Suppressor macrophage treated with lipopolysaccharide for 4 hours (primary cell): ENCODE measurements at regions not wholly inside any gene's neighbourhood (a gene's known extent, or its start where the extent isn't known, plus 50 kb on each side); places are given as distances from the start of the nearest gene placed in this dataset.
A peak's percentile ranks its signal among the peaks of the same experiment; 100 is the strongest.
"Not testable (repeated sequence)": the region's sequence is repeated elsewhere in the genome, so short reads cannot be mapped to it uniquely, and the experiment has no call there.

ENCODE experiments used
- DNase-seq: peaks from one replicate; pipeline ENCODE4 v3.0.0-alpha.2; 2020

DNA sequence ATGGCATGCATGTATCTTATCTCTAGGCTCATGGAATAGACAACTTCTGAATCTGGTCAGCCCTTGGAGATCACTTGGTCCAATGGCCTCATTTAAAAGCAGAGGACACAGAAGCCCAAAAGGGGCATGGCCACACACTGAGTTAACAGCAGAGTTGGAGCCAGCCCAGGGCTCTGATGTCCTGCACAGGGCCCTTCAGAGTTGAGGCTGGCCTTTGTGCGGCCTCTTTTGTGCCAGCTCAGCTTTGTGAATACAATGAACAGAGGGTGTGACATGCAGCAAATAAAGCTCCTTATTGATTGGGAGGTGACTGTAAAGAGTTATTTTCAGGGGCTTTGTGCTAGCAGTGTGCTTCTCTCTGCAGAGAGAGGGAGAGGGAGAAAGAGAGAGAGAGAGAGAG lies 150.1 kb upstream of the STK32A start:
- DNase-seq: no peak

GRCh38 chr5:147085409-147085808 lies 149.4 kb upstream of the STK32A start:
- DNase-seq: no peak

DNA sequence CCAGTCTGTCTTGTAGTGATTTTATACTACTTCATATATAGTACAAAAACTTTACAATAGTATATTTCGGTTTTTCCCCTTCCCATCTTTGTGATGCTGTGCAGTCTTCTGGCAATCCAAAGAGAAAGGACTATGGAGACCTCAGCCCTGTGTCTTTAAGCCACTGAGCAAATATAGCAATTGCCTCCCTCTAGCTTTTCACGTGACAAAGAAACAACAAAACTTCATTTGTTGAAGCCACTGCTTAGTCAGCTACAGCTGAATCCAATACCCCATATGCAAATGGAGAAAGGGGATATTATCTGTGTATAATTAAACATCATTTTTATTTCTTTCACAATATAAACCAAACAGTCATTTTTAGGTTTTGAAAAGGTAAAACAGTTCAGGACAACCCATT lies 142.8 kb upstream of the STK32A start:
- no peak for DNase-seq

GRCh38 chr5:147093138-147093537 lies 141.7 kb upstream of the STK32A start:
- DNase-seq: peak; percentile 32

DNA sequence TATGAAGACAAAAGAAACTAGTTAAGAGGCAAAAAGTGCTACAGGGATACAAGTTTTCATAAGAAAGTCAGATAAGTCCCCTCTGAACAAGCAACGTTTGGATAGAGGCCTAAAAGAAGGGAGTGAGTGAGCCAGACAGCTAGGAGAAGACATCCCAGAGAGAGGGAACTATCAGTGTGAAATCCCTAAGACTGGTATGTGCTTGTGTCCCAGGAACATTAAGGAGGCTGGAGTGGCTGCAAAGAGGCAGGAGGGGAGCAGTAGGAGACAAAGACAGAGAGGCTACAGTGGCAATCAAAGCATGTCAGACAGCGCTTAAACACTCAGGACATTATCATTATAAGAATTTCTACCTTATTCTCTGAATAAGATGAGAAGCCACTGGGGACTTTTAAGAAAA lies 139.1 kb upstream of the STK32A start:
- DNase-seq: no peak

GRCh38 chr5:147098233-147098790 lies 136.5 kb upstream of the STK32A start:
- DNase-seq: peak; percentile 47

DNA sequence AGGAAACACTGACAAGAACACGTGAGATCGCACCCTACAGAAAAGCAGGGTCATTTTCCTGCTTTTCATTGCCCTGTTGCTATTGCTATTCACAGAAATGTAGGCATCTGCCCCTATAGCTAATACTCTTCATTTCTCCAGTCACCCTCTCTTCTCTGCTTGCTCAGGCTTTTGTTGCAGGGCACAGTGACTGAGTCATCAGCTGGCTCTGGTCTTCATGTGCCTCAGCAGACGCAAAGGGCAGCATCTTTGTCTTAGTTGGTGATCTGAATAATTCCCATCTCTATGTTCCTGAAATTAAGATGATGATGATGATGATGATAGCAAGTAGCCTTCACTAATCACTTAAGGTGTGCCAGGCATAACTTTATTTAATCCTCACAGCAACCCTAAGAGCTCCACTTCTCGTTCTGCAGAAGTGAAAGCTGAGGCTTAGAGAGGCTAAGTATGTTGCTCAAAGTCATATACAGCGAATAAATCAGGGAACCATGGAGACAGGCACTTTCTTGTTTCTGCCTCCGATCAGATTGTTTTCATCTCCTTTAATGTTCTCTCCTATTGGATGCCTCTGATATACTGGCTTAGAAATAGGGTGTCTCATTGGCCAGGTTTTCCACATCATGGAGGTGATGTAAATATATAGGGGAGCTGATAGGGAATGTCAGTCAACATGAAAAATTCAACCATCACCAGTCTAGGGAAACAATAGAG lies 133.0 kb upstream of the STK32A start:
- DNase-seq: no peak

- no peak for DNase-seq
Observed at GRCh38 chr5:147112899-147113298, 121.9 kb upstream of the STK32A start.

GRCh38 chr5:147113967-147114366 lies 120.9 kb upstream of the STK32A start:
- no peak for DNase-seq

DNA sequence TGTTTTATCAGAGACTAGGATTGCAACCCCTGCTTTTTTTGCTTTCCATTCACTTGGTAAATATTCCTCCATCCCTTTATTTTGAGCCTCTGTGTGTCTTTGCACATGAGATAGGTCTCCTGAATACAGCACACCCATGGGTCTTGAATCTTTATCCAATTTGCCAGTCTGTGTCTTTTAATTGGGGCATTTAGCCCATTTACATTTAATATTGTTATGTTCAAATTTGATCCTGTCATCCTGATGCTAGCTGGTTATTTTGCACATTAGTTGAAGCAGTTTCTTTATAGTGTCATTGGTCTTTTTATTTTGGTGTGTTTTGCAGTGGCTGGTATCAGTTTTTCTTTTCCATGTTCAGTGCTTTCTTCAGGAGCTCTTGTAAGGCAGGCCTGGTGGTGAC lies 95.1 kb upstream of the STK32A start:
- not testable (repeated sequence) for DNase-seq

GRCh38 chr5:147140558-147140957 lies 94.3 kb upstream of the STK32A start:
- DNase-seq: no peak

- not testable (repeated sequence) for DNase-seq
Observed at GRCh38 chr5:147141580-147141979, 93.2 kb upstream of the STK32A start.

DNA sequence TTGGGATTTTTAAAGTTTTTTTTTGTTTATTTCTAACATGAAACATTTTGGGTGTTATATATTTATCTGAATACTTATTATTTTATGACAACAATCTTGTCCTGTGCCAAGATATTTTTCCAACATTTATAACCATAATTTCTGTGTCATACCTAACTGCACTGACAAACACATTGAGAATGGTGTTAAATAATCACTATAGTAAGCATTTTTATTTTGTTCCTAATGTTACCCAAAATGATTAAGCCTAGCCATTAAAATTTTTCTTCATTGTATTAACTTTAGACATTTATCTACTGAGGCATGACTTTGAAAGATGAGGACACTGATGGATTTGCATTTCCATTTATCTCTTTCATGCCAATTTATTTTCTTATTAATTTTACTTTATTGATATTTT lies 91.6 kb upstream of the STK32A start:
- DNase-seq: no peak

DNA sequence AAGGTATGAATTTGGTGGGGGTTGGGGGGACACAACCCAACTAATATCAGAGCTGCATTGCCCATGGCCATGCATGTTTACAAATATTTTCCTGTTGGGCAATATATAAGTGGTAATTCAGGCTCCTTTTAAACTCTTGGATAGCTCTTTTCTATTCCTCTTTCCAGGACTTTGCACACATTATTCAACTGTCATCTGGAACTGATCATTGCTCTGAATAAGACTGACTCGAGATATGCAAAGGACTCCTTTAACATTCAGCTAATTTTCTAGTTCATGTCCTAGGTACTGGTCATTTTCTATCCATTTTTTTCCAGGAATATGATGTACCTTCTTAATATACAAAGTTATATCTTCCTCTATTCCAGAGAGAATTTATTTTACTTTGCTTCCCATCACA lies 89.5 kb upstream of the STK32A start:
- DNase-seq: no peak

- no peak for DNase-seq
Observed at GRCh38 chr5:147148715-147149114, 86.1 kb upstream of the STK32A start.

DNA sequence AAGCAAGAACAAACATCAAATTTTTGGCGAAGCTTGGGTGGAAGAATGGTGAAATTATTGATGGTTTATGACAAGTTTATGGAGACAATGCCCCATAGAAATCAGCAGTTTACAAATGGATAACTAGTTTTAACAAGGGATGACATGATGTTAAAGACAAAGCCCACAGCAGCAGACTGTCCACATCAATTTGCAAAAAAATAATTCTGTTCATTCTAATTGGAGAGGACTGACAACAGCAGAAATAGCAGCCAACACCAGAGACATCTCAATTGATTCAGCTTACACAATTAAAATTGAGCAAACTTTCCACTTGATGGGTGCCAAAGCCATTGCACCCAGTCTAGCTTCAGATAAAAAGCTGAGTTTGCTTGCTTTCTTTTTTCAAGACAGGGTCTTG lies 82.7 kb upstream of the STK32A start:
- no peak for DNase-seq

GRCh38 chr5:147154809-147155208 lies 80.0 kb upstream of the STK32A start:
- no peak for DNase-seq

- DNase-seq: no peak
Observed at GRCh38 chr5:147156012-147156411, 78.8 kb upstream of the STK32A start.

DNA sequence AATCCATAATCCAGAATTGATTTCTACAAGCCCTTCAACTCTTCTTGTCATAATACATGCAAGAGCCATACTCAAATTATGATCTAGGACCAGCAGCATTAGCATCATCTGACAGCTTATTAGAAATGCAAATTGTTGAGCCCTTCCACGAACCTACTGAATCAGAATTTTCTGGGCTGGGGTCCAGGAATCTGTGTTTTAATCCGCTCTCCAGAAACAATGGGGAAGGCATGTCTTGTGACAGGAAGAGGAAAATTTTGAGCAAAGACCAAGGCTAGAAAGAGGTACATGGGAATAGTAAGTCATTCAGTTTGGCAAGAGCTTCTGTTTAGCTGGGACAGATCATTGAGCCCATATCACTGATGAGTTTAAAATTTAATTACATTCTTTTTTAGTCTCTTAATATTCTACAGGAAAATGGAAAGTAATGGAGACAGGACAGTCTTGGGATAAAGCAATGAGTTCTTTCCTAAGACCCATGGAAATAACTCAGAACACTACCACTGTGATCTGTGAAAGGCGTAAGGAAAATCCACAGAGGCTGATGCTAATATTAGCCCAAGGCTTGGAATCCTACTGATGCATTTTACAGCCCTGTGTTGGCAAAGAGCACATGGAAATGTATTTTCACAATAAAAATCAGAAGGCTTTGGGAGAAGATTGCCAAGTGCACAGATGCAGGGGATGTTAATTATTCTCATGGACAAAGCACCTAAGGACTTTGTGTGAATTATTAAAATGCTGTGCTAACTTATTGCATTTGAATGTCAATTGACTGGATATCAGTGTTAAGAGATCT lies 73.7 kb upstream of the STK32A start:
- no peak for DNase-seq

DNA sequence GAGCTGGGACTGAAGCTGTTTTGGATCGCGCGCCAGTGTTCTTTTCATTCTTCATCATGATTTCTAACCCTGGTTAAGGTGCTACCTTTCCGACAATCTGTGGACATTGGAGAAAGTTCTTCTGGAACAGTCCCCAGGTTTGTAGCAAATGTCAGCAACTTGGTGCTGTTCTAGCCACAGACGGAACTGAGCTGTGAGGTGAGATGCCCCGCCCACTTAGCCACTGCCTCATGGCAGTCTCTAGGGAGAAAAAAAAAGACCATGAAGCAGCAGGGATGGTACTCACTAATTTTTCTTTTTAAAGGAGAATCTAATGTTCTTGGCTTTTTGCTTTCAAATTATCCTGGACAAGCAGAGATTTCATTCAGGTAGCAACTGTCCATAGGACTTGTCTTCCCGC lies 72.1 kb upstream of the STK32A start:
- DNase-seq: no peak

- no peak for DNase-seq
Observed at GRCh38 chr5:147167529-147167928, 67.3 kb upstream of the STK32A start.

GRCh38 chr5:147168578-147169327 lies 66.1 kb upstream of the STK32A start:
- DNase-seq: peak; percentile 12

- peak; percentile 59 for DNase-seq
Observed at GRCh38 chr5:147169399-147169798, 65.4 kb upstream of the STK32A start.
